OCI-LY1 (cell line): ENCODE measurements at regions not wholly inside any gene's neighbourhood (a gene's known extent, or its start where the extent isn't known, plus 50 kb on each side); places are given as distances from the start of the nearest gene placed in this dataset.

Source experiments
- H2AFZ ChIP-seq: fragments of 200-600 bp; sonication (generic), shearing (Covaris generic); 2 replicates; pipeline ENCODE4 v1.6.0; 2014; ENCODE audit warnings: antibody characterized with exemption, mild to moderate bottlenecking, low read length
- H3F3A ChIP-seq: fragments of 200-600 bp; sonication (generic), shearing (Covaris generic); 2 replicates; pipeline ENCODE4 v1.6.0; 2014; ENCODE audit warnings: mild to moderate bottlenecking, antibody characterized with exemption, low read length, moderate library complexity; ENCODE audit not compliant: insufficient read depth
- H3K27ac ChIP-seq: fragments of 200-600 bp; sonication (generic); 2 replicates; pipeline ENCODE4 v1.5.1; 2014; ENCODE audit warnings: low read length, mixed run types, mild to moderate bottlenecking, low read depth; ENCODE audit not compliant: poor library complexity, severe bottlenecking
- H3K27me3 ChIP-seq: fragments of 200-600 bp; sonication (generic); 2 replicates; pipeline ENCODE4 v1.6.0; 2014; ENCODE audit warnings: antibody characterized with exemption, mild to moderate bottlenecking, low read length, moderate library complexity; ENCODE audit not compliant: insufficient read depth
- H3K36me3 ChIP-seq: fragments of 200-600 bp; sonication (generic); 2 replicates; pipeline ENCODE4 v1.6.1; 2014; ENCODE audit warnings: mild to moderate bottlenecking, antibody characterized with exemption, low read length, moderate library complexity, mixed read lengths; ENCODE audit not compliant: insufficient read depth
- H3K4me1 ChIP-seq: fragments of 200-600 bp; sonication (generic); 2 replicates; pipeline ENCODE4 v1.5.1; 2014; ENCODE audit warnings: mild to moderate bottlenecking, low read length, moderate library complexity; ENCODE audit not compliant: insufficient read depth, severe bottlenecking
- H3K4me2 ChIP-seq: fragments of 200-600 bp; sonication (generic), shearing (Covaris generic); 2 replicates; pipeline ENCODE4 v1.6.1; 2014; ENCODE audit warnings: low read length
- H3K4me3 ChIP-seq: fragments of 200-600 bp; sonication (generic); 2 replicates; pipeline ENCODE4 v1.5.1; 2014; ENCODE audit warnings: low read length, low read depth, mild to moderate bottlenecking, mixed read lengths; ENCODE audit not compliant: poor library complexity, severe bottlenecking
- H3K79me2 ChIP-seq: fragments of 200-600 bp; shearing (Covaris generic); 2 replicates; pipeline ENCODE4 v1.6.1; 2016; ENCODE audit warnings: mixed run types, low read length, mixed read lengths; ENCODE audit not compliant: insufficient read depth
- H3K9ac ChIP-seq: fragments of 200-600 bp; sonication (generic), shearing (Covaris generic); 2 replicates; pipeline ENCODE4 v1.6.1; 2014; ENCODE audit warnings: mild to moderate bottlenecking, low read length, mixed read lengths
- H3K9me2 ChIP-seq: fragments of 200-600 bp; sonication (generic), shearing (Covaris generic); 2 replicates; pipeline ENCODE4 v1.6.1; 2014; ENCODE audit warnings: low read depth, mild to moderate bottlenecking, low read length, mixed read lengths
- H3K9me3 ChIP-seq: fragments of 200-600 bp; shearing (Covaris generic); 2 replicates; pipeline ENCODE4 v1.6.1; 2014; ENCODE audit warnings: low read length, mixed read lengths
- H4K20me1 ChIP-seq: fragments of 200-600 bp; sonication (generic), shearing (Covaris generic); 2 replicates; pipeline ENCODE4 v1.6.0; 2016; ENCODE audit warnings: mild to moderate bottlenecking, low read length; ENCODE audit not compliant: insufficient read depth
- CTCF ChIP-seq: fragments of 200-600 bp; sonication (generic), shearing (Covaris generic); IDR thresholded peaks from 2 replicates; pipeline ENCODE4 v1.5.1; 2017; ENCODE audit warnings: mild to moderate bottlenecking, antibody characterized with exemption, low read length, moderate library complexity, mixed read lengths
- EZH2 ChIP-seq: fragments of 200-600 bp; sonication (generic), shearing (Covaris generic); IDR thresholded peaks from 2 replicates; pipeline ENCODE4 v1.8.0; 2017; ENCODE audit warnings: borderline replicate concordance, mixed run types, mild to moderate bottlenecking, antibody characterized with exemption, low read length, moderate library complexity, mixed read lengths

- no peaks in the 10 kb centered on the region for H3K9me3 ChIP-seq
- H3K9ac ChIP-seq = no peak overlapping the region
- no peaks in the 10 kb centered on the region; the same call in 1 of the 2 replicates for H3K27me3 ChIP-seq
- no peaks in the 10 kb centered on the region for H3K9me2 ChIP-seq
- H3K4me2 ChIP-seq = no peak overlapping the region
- no peak overlapping the region for H3K27ac ChIP-seq
- H3K36me3 ChIP-seq = no peaks in the 10 kb centered on the region
- no peak overlapping the region for H2AFZ ChIP-seq
- no peak overlapping the region for H3K4me3 ChIP-seq
- no peaks in the 10 kb centered on the region for H4K20me1 ChIP-seq
- H3K79me2 ChIP-seq = no peaks in the 10 kb centered on the region
- H3K4me1 ChIP-seq = no peaks in the 10 kb centered on the region
- TF ChIP-seq EZH2 = no peak
- no peak for TF ChIP-seq CTCF
- H3F3A ChIP-seq = no peaks in the 10 kb centered on the region
These were observed 122.4 kb upstream of the VASH1 start for GRCh38 chr14:76638841-76639240.

- H3K4me3 ChIP-seq = no peak overlapping the region
- H4K20me1 ChIP-seq = no peaks in the 10 kb centered on the region
- H3K27me3 ChIP-seq = no peaks in the 10 kb centered on the region; the same call in 1 of the 2 replicates
- no peak overlapping the region for H2AFZ ChIP-seq
- no peaks in the 10 kb centered on the region for H3K36me3 ChIP-seq
- no peak overlapping the region for H3K4me2 ChIP-seq
- H3K9me3 ChIP-seq = no peaks in the 10 kb centered on the region
- H3K79me2 ChIP-seq = no peaks in the 10 kb centered on the region
- no peaks in the 10 kb centered on the region for H3K9me2 ChIP-seq
- no peak for TF ChIP-seq CTCF
- TF ChIP-seq EZH2 = no peak
- no peak overlapping the region for H3K9ac ChIP-seq
- no peak overlapping the region for H3K27ac ChIP-seq
- no peaks in the 10 kb centered on the region for H3K4me1 ChIP-seq
- no peaks in the 10 kb centered on the region for H3F3A ChIP-seq
These were observed 121.5 kb upstream of the VASH1 start for GRCh38 chr14:76639606-76640229.

GRCh38 chr14:76640923-76641395 is 120.3 kb upstream of the VASH1 start:
- no peaks in the 10 kb centered on the region; the same call in 1 of the 2 replicates for H3K27me3 ChIP-seq
- H3K9me3 ChIP-seq = no peaks in the 10 kb centered on the region
- H3F3A ChIP-seq = no peaks in the 10 kb centered on the region

More at GRCh38 chr14:76640923-76641395, 120.3 kb upstream of the VASH1 start:
- Histone ChIP-seq H4K20me1 (no peaks in the 10 kb centered on the region), H3K79me2 (no peaks in the 10 kb centered on the region), H3K4me3 (no peak overlapping the region), H3K36me3 (no peaks in the 10 kb centered on the region), H3K9ac (no peak overlapping the region), H3K4me1 (no peaks in the 10 kb centered on the region), H3K27ac (no peak overlapping the region), H2AFZ (no peak overlapping the region), H3K9me2 (no peaks in the 10 kb centered on the region), H3K4me2 (no peak overlapping the region)
- TF ChIP-seq CTCF = no peak
- TF ChIP-seq EZH2 = no peak
